ENCODE measurements at regions not wholly inside any gene's neighbourhood (a gene's known extent, or its start where the extent isn't known, plus 50 kb on each side); places are given as distances from the start of the nearest gene placed in this dataset.

DNA sequence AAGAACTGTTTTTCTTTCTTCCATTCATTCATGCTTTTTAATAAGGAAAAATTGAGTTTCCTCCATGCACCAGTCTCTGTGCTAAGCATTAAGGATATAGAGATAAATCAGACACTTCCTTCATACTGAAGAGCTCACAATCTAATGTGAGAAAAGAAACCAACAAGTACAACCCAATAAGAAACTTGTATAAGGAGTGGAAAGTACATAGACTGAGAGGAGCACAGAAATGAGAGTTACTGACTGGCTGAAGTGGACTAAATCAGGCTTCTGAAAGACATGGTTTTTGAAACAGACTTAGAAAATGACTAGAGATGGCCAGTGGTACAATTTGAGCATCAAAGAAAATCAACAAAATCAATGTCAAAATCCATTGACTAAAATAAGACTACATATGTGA, 524.4 kb downstream of the PLPP3 start:
- no peak overlapping the region for H3K4me3 ChIP-seq (ENCODE audit: low read length)
- H3K9ac ChIP-seq (ENCODE audit: low read length), result no peak overlapping the region
- no peaks in the 10 kb centered on the region for H3K27me3 ChIP-seq (ENCODE audit: low read length)
- intact Hi-C loops (cut with micrococcal nuclease), result no loop called here
- no peaks in the 10 kb centered on the region for H3K36me3 ChIP-seq (ENCODE audit: low read depth, low read length)
- no peaks in the 10 kb centered on the region for H3K9me3 ChIP-seq (ENCODE audit: low read length)
- H3K79me2 ChIP-seq (ENCODE audit: low read length), result no peaks in the 10 kb centered on the region
- H3K4me1 ChIP-seq (ENCODE audit: insufficient read depth, low read length), result peaks cover 7% of the 10 kb centered on the region; the same call in 1 of the 2 replicates
- H2AFZ ChIP-seq (ENCODE audit: low read length), result no peak overlapping the region
- H3K27ac ChIP-seq (ENCODE audit: low read length), result no peak overlapping the region
- ChIA-PET POLR2A (ENCODE audit: unreplicated experiment) (interaction anchor here (0.6 kb wide), 1 partner anchor 239 kb away, joined by 7 read pairs; no protein-coding TSS in a partner anchor), CTCF (no interaction called here)
- no peak for DNase-seq
- H3F3A ChIP-seq (ENCODE audit: low read length, unreplicated experiment), result no peaks in the 10 kb centered on the region
- H3K4me2 ChIP-seq (ENCODE audit: low read length), result no peak overlapping the region
- no peak for TF ChIP-seq EZH2 (IDR thresholded peaks at IDR 0.05; ENCODE audit: low read length, unreplicated experiment)
- no peaks in the 10 kb centered on the region for H3K9me2 ChIP-seq (replicated peaks; ENCODE audit: low read length)
- H4K20me1 ChIP-seq (ENCODE audit: low read length), result no peaks in the 10 kb centered on the region
- no peak for ATAC-seq
- BruUV-seq (replicated peaks), result no TSS peak

- Histone ChIP-seq H3K36me3 (ENCODE audit: low read depth, low read length) (no peaks in the 10 kb centered on the region), H3K9me3 (ENCODE audit: low read length) (no peaks in the 10 kb centered on the region), H3K4me3 (ENCODE audit: low read length) (no peak overlapping the region), H3K27me3 (ENCODE audit: low read length) (no peaks in the 10 kb centered on the region), H2AFZ (ENCODE audit: low read length) (no peak overlapping the region), H3K4me2 (ENCODE audit: low read length) (no peak overlapping the region), H4K20me1 (ENCODE audit: low read length) (no peaks in the 10 kb centered on the region), H3K9me2 (replicated peaks; ENCODE audit: low read length) (no peaks in the 10 kb centered on the region), H3K79me2 (ENCODE audit: low read length) (no peaks in the 10 kb centered on the region), H3K4me1 (ENCODE audit: insufficient read depth, low read length) (peaks cover 7% of the 10 kb centered on the region; the same call in 1 of the 2 replicates), H3F3A (ENCODE audit: low read length, unreplicated experiment) (no peaks in the 10 kb centered on the region), H3K27ac (ENCODE audit: low read length) (no peak overlapping the region), H3K9ac (ENCODE audit: low read length) (no peak overlapping the region)
- ATAC-seq (no peak), DNase-seq (no peak)
- CTCF ChIA-PET, result no interaction called here
- BruUV-seq (replicated peaks), result no TSS peak
- intact Hi-C loops (cut with micrococcal nuclease), result no loop called here
- POLR2A ChIA-PET (ENCODE audit: unreplicated experiment), result no interaction called here
- TF ChIP-seq EZH2phosphoT487 (IDR thresholded peaks at IDR 0.05; ENCODE audit: borderline replicate concordance, low read length) (no peak), EZH2 (IDR thresholded peaks at IDR 0.05; ENCODE audit: low read length, unreplicated experiment) (no peak)
- TF ChIP-seq, protein P1, sequence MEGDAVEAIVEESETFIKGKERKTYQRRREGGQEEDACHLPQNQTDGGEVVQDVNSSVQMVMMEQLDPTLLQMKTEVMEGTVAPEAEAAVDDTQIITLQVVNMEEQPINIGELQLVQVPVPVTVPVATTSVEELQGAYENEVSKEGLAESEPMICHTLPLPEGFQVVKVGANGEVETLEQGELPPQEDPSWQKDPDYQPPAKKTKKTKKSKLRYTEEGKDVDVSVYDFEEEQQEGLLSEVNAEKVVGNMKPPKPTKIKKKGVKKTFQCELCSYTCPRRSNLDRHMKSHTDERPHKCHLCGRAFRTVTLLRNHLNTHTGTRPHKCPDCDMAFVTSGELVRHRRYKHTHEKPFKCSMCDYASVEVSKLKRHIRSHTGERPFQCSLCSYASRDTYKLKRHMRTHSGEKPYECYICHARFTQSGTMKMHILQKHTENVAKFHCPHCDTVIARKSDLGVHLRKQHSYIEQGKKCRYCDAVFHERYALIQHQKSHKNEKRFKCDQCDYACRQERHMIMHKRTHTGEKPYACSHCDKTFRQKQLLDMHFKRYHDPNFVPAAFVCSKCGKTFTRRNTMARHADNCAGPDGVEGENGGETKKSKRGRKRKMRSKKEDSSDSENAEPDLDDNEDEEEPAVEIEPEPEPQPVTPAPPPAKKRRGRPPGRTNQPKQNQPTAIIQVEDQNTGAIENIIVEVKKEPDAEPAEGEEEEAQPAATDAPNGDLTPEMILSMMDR (conservative IDR thresholded peaks at IDR 0.05; ENCODE audit: low read depth, low read length), result no peak
These were observed 527.3 kb downstream of the PLPP3 start for GRCh38 chr1:56052041-56052440.

DNA sequence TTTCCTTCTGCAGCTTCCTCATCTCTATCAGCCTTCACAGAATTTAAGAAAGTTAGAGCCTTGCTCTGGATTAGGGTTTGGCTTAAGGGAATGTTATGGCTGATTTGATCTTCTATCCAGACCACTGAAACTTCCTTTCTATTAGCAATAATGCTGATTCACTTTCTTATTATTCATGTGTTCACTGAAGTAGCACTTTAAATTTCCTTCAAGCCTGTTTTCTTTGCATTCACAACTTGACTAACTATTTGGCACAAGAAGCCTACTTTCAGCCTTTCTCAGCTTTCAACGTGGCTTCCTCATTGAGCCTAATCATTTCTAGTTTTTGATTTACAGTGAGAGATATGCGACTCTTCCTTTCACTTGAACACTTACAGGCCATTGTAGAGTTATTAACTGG, 528.5 kb downstream of the PLPP3 start:
- ChIA-PET POLR2A (ENCODE audit: unreplicated experiment) (no interaction called here), CTCF (no interaction called here)
- H4K20me1 ChIP-seq (ENCODE audit: low read length), result no peaks in the 10 kb centered on the region
- H3K27me3 ChIP-seq (ENCODE audit: low read length), result no peaks in the 10 kb centered on the region
- H3K4me3 ChIP-seq (ENCODE audit: low read length), result no peak overlapping the region
- H3K4me1 ChIP-seq (ENCODE audit: insufficient read depth, low read length), result no peaks in the 10 kb centered on the region
- H3K9me3 ChIP-seq (ENCODE audit: low read length), result no peaks in the 10 kb centered on the region
- intact Hi-C loops (cut with micrococcal nuclease), result no loop called here
- no peaks in the 10 kb centered on the region for H3K9me2 ChIP-seq (replicated peaks; ENCODE audit: low read length)
- DNase-seq (no peak), ATAC-seq (no peak)
- BruUV-seq (replicated peaks), result no TSS peak
- no peaks in the 10 kb centered on the region for H3K36me3 ChIP-seq (ENCODE audit: low read depth, low read length)
- no peaks in the 10 kb centered on the region for H3K79me2 ChIP-seq (ENCODE audit: low read length)
- H3K27ac ChIP-seq (ENCODE audit: low read length), result no peak overlapping the region
- H2AFZ ChIP-seq (ENCODE audit: low read length), result no peak overlapping the region
- TF ChIP-seq EZH2phosphoT487 (IDR thresholded peaks at IDR 0.05; ENCODE audit: borderline replicate concordance, low read length), result no peak
- TF ChIP-seq, protein P1 (conservative IDR thresholded peaks at IDR 0.05; ENCODE audit: low read depth, low read length), result no peak
- no peak for TF ChIP-seq EZH2 (IDR thresholded peaks at IDR 0.05; ENCODE audit: low read length, unreplicated experiment)
- H3K9ac ChIP-seq (ENCODE audit: low read length), result no peak overlapping the region
- no peak overlapping the region for H3K4me2 ChIP-seq (ENCODE audit: low read length)
- H3F3A ChIP-seq (ENCODE audit: low read length, unreplicated experiment), result no peaks in the 10 kb centered on the region
